GM12878 (cell line): ENCODE measurements at regions not wholly inside any gene's neighbourhood (a gene's known extent, or its start where the extent isn't known, plus 50 kb on each side); places are given as distances from the start of the nearest gene placed in this dataset.

Source experiments
- ATAC-seq: fragments of 200-7000 bp; cut with Tn5 transposase; 3 replicates; pipeline ENCODE4 v1.9.1; 2020; ENCODE audit warnings: mild to moderate bottlenecking, moderate library complexity
- BruUV-seq: library from RNA; stranded (reverse); fragments of 400-500 nt; replicated peaks from 2 replicates; lab custom pipeline; 2021; lab: Mats Ljungman, UMichigan
- CTCF ChIA-PET: fragments of 300-600 bp; sonication (Branson Sonifier 250); formaldehyde crosslinking; extraction: SDS; loops from one replicate; lab custom pipeline; 2021; ENCODE audit warnings: inconsistent platforms; lab: Yijun Ruan, JAX
- POLR2A ChIA-PET: fragments of 350-600 bp; formaldehyde crosslinking; extraction: SDS; loops from one replicate; lab custom pipeline; 2021; ENCODE audit warnings: inconsistent platforms; lab: Charles Lee
- RAD21 ChIA-PET: fragments of 300-600 bp; sonication (Branson Sonifier 250); formaldehyde crosslinking; loops from one replicate; lab custom pipeline; 2023; ENCODE audit warnings: antibody characterized with exemption; ENCODE audit not compliant: unreplicated experiment; lab: Charles Lee
- SMC1A ChIA-PET: fragments of 300-600 bp; sonication (Branson Sonifier 250); formaldehyde crosslinking; loops from one replicate; lab custom pipeline; 2023; ENCODE audit not compliant: unreplicated experiment, uncharacterized antibody; lab: Charles Lee
- DNase-seq: peaks from one replicate; pipeline ENCODE4 v3.0.0-alpha.2; 2011; ENCODE audit warnings: low read depth, low spot score
- FAIRE-seq: peaks from 3 replicates; lab custom pipeline; 2011; peaks lifted over from hg19 to GRCh38; lab: Jason Lieb, UNC
- H2AFZ ChIP-seq: 2 replicates; pipeline ENCODE4 v1.6.0; 2011; ENCODE audit warnings: low read depth, low read length, control low read depth; ENCODE audit not compliant: control insufficient read depth
- H3K27ac ChIP-seq: 2 replicates; pipeline ENCODE4 v1.5.1; 2011; ENCODE audit warnings: control low read depth; ENCODE audit not compliant: control insufficient read depth, insufficient read depth
- H3K27me3 ChIP-seq, 2 experiments: replicated peaks in 1 of 2; 2 replicates each; pipeline versions ENCODE4 v1.6.0 to v1.6.1; 2011; ENCODE audit warnings: low read length in 1 of 2; ENCODE audit not compliant: control insufficient read depth in 2 of 2, insufficient read depth in 2 of 2
- H3K36me3 ChIP-seq, 2 experiments: 2 replicates each; pipeline ENCODE4 v1.5.1; 2011; ENCODE audit warnings: low read length in 1 of 2; ENCODE audit not compliant: control insufficient read depth in 2 of 2, insufficient read depth in 2 of 2
- H3K4me1 ChIP-seq: 2 replicates; pipeline ENCODE4 v1.6.1; 2011; ENCODE audit warnings: mild to moderate bottlenecking, low read length, moderate library complexity, mixed read lengths; ENCODE audit not compliant: control insufficient read depth, insufficient read depth
- H3K4me2 ChIP-seq: 2 replicates; pipeline ENCODE4 v1.6.0; 2011; ENCODE audit warnings: control low read depth; ENCODE audit not compliant: control insufficient read depth, insufficient read depth
- H3K4me3 ChIP-seq: fragments of 200-600 bp; sonication (generic); 2 replicates; pipeline ENCODE4 v1.5.1; 2016
- H3K79me2 ChIP-seq: 2 replicates; pipeline ENCODE4 v1.6.0; 2011; ENCODE audit warnings: low read length; ENCODE audit not compliant: control insufficient read depth, insufficient read depth
- H3K9ac ChIP-seq: 2 replicates; pipeline ENCODE4 v1.8.0; 2011; ENCODE audit warnings: low read length, control low read depth, mixed read lengths; ENCODE audit not compliant: control insufficient read depth, insufficient read depth
- H3K9me3 ChIP-seq: replicated peaks from 3 replicates; pipeline ENCODE4 v1.5.1; 2011; ENCODE audit warnings: mild to moderate bottlenecking, low read length; ENCODE audit not compliant: control insufficient read depth, insufficient read depth
- H4K20me1 ChIP-seq: 2 replicates; pipeline ENCODE4 v1.6.0; 2011; ENCODE audit not compliant: control insufficient read depth, insufficient read depth
- CEBPB ChIP-seq, 2 experiments: fragments of 150-350 bp in 1 of 2; IDR thresholded peaks; 2 replicates each; pipeline ENCODE4 v1.6.1; 2012 to 2014; ENCODE audit warnings: low read depth in 2 of 2, low read length in 2 of 2, borderline replicate concordance in 1 of 2, inconsistent platforms in 1 of 2
- CHD2 ChIP-seq: IDR thresholded peaks from 2 replicates; pipeline ENCODE4 v1.6.1; 2011; ENCODE audit warnings: low read depth, low read length, improper control_type of control experiment, borderline replicate concordance
- CHD4 ChIP-seq: fragments of 200-600 bp; sonication (generic); IDR thresholded peaks from 2 replicates; pipeline ENCODE4 v1.6.1; 2016; ENCODE audit warnings: mild to moderate bottlenecking
- EGR1 ChIP-seq, 2 experiments: IDR thresholded peaks; 1 replicate in 1 of 2; 2 replicates in 1 of 2; pipeline ENCODE4 v1.6.1; 2011 to 2012; ENCODE audit warnings: low read depth in 2 of 2, low read length in 2 of 2, borderline replicate concordance in 1 of 2, mild to moderate bottlenecking in 1 of 2, moderate library complexity in 1 of 2
- HSF1 ChIP-seq: fragments of 150-350 bp; IDR thresholded peaks from 2 replicates; pipeline ENCODE4 v1.6.1; 2014; ENCODE audit warnings: mild to moderate bottlenecking, low read depth, low read length
- IRF3 ChIP-seq: fragments of 450-650 bp; IDR thresholded peaks from 2 replicates; pipeline ENCODE4 v1.6.1; 2014; ENCODE audit warnings: mild to moderate bottlenecking
- MAX ChIP-seq: IDR thresholded peaks from 2 replicates; pipeline ENCODE4 v1.6.1; 2012; ENCODE audit warnings: low read depth, low read length, improper control_type of control experiment
- MEF2A ChIP-seq: IDR thresholded peaks from 2 replicates; pipeline ENCODE4 v1.6.1; 2011; ENCODE audit warnings: low read depth, mild to moderate bottlenecking, low read length, moderate library complexity; ENCODE audit not compliant: insufficient read depth
- MXI1 ChIP-seq: fragments of 150-350 bp; IDR thresholded peaks from 2 replicates; pipeline ENCODE4 v1.6.1; 2011; ENCODE audit warnings: low read depth, mild to moderate bottlenecking, inconsistent platforms, low read length, improper control_type of control experiment
- NBN ChIP-seq: fragments of 450-650 bp; IDR thresholded peaks from 2 replicates; pipeline ENCODE4 v1.6.1; 2016
- NFYA ChIP-seq: IDR thresholded peaks from 2 replicates; pipeline ENCODE4 v1.6.1; 2011; ENCODE audit warnings: low read depth, mild to moderate bottlenecking, low read length, improper control_type of control experiment, borderline replicate concordance
- SMC3 ChIP-seq: IDR thresholded peaks from 2 replicates; pipeline ENCODE4 v1.6.1; 2011; ENCODE audit warnings: low read length, improper control_type of control experiment, borderline replicate concordance
- SPI1 ChIP-seq: IDR thresholded peaks from 2 replicates; pipeline ENCODE4 v1.6.1; 2011; ENCODE audit warnings: low read depth, mild to moderate bottlenecking, low read length, moderate library complexity, borderline replicate concordance; ENCODE audit not compliant: insufficient read depth
- SREBF2 ChIP-seq: IDR thresholded peaks from 2 replicates; pipeline ENCODE4 v1.6.1; 2012; ENCODE audit warnings: mild to moderate bottlenecking, low read length
- YBX1 ChIP-seq: fragments of 450-650 bp; IDR thresholded peaks from 2 replicates; pipeline ENCODE4 v1.6.1; 2016; ENCODE audit warnings: antibody characterized with exemption
- YY1 ChIP-seq: IDR thresholded peaks from 2 replicates; pipeline ENCODE4 v1.6.1; 2011; ENCODE audit warnings: low read depth, mild to moderate bottlenecking, low read length
- ZNF384 ChIP-seq: IDR thresholded peaks from 2 replicates; pipeline ENCODE4 v1.6.1; 2012; ENCODE audit warnings: low read depth, mild to moderate bottlenecking, low read length, improper control_type of control experiment, borderline replicate concordance
- WGBS: methylation state at CpG from one replicate; pipeline ENCODE4 v1.1.6; 2016; ENCODE audit warnings: low lambda C conversion rate; ENCODE audit not compliant: insufficient replicate concordance, insufficient coverage; ENCODE audit errors: missing lambda C conversion rate; 5-methylcytosine and 5-hydroxymethylcytosine counted together
- in situ Hi-C: fragments of 300-500 bp; cut with MboI; formaldehyde crosslinking; loops from 9 replicates; pipeline ENCODE4 v1.14.3; 2018; ENCODE audit warnings: mixed read lengths
- intact Hi-C: fragments of 100-400 bp; cut with micrococcal nuclease; formaldehyde crosslinking; loops from one replicate; pipeline ENCODE4 v1.14.2; 2022; ENCODE audit not compliant: unreplicated experiment
- TF ChIP-seq, protein P1 (sequence below): fragments of 450-650 bp; formaldehyde crosslinking; IDR thresholded peaks from 2 replicates; pipeline ENCODE4 v1.5.0; 2022; ENCODE audit warnings: mild to moderate bottlenecking, missing genetic modification characterization
- TF ChIP-seq, protein P2 (sequence below): fragments of 450-650 bp; IDR thresholded peaks from 2 replicates; pipeline ENCODE4 v1.6.1; 2016; ENCODE audit warnings: mild to moderate bottlenecking

GRCh38 chr13:50213526-50213925, 198.3 kb downstream of the KCNRG start:
- no peak for TF ChIP-seq MAX
- TF ChIP-seq NBN = no peak
- TF ChIP-seq NFYA = no peak
- TF ChIP-seq, protein P1, sequence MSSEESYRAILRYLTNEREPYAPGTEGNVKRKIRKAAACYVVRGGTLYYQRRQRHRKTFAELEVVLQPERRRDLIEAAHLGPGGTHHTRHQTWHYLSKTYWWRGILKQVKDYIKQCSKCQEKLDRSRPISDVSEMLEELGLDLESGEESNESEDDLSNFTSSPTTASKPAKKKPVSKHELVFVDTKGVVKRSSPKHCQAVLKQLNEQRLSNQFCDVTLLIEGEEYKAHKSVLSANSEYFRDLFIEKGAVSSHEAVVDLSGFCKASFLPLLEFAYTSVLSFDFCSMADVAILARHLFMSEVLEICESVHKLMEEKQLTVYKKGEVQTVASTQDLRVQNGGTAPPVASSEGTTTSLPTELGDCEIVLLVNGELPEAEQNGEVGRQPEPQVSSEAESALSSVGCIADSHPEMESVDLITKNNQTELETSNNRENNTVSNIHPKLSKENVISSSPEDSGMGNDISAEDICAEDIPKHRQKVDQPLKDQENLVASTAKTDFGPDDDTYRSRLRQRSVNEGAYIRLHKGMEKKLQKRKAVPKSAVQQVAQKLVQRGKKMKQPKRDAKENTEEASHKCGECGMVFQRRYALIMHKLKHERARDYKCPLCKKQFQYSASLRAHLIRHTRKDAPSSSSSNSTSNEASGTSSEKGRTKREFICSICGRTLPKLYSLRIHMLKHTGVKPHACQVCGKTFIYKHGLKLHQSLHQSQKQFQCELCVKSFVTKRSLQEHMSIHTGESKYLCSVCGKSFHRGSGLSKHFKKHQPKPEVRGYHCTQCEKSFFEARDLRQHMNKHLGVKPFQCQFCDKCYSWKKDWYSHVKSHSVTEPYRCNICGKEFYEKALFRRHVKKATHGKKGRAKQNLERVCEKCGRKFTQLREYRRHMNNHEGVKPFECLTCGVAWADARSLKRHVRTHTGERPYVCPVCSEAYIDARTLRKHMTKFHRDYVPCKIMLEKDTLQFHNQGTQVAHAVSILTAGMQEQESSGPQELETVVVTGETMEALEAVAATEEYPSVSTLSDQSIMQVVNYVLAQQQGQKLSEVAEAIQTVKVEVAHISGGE = no peak
- TF ChIP-seq CHD4 = no peak
- no peak for TF ChIP-seq CEBPB (IDR thresholded peaks at IDR 0.05; ENCODE audit: borderline replicate concordance in 1 of 2, low read depth in 2 of 2, low read length in 2 of 2)
- no peak for TF ChIP-seq YBX1
- no peak for TF ChIP-seq MEF2A
- TF ChIP-seq IRF3 = no peak
- no peak for TF ChIP-seq EGR1 (IDR thresholded peaks at IDR 0.05; ENCODE audit: borderline replicate concordance in 1 of 2, low read depth in 2 of 2, low read length in 2 of 2)
- TF ChIP-seq SMC3 = no peak
- no peak for TF ChIP-seq YY1
- TF ChIP-seq, protein P2, sequence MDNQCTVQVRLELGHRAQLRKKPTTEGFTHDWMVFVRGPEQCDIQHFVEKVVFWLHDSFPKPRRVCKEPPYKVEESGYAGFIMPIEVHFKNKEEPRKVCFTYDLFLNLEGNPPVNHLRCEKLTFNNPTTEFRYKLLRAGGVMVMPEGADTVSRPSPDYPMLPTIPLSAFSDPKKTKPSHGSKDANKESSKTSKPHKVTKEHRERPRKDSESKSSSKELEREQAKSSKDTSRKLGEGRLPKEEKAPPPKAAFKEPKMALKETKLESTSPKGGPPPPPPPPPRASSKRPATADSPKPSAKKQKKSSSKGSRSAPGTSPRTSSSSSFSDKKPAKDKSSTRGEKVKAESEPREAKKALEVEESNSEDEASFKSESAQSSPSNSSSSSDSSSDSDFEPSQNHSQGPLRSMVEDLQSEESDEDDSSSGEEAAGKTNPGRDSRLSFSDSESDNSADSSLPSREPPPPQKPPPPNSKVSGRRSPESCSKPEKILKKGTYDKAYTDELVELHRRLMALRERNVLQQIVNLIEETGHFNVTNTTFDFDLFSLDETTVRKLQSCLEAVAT = no peak
- TF ChIP-seq SREBF2 = no peak
- no peak for TF ChIP-seq ZNF384
- no peak for TF ChIP-seq MXI1
- TF ChIP-seq CHD2 = no peak
- TF ChIP-seq SPI1 = no peak
- TF ChIP-seq HSF1 = no peak
- Histone ChIP-seq H3K27ac (no peak overlapping the region), H3K4me3 (no peak overlapping the region), H3K27me3 (no peaks in the 10 kb centered on the region; a peak in 1 of 4 replicates), H2AFZ (no peak overlapping the region), H4K20me1 (no peaks in the 10 kb centered on the region), H3K9me3 (peaks cover 5% of the 10 kb centered on the region; the same call in 2 of the 3 replicates), H3K4me2 (no peak overlapping the region), H3K79me2 (no peaks in the 10 kb centered on the region), H3K9ac (no peak overlapping the region), H3K36me3 (no peaks in the 10 kb centered on the region), H3K4me1 (peaks cover 6% of the 10 kb centered on the region; the same call in 1 of the 2 replicates)
- CTCF ChIA-PET = no interaction called here
- no peak for FAIRE-seq
- in situ Hi-C loops = no loop called here
- no peak for DNase-seq
- BruUV-seq = no TSS peak
- SMC1A ChIA-PET = no interaction called here
- intact Hi-C loops = no loop called here
- no peak for ATAC-seq
- POLR2A ChIA-PET = no interaction called here
- WGBS = 0% methylated on average over 1 of the region's 1 CpG
- RAD21 ChIA-PET = no interaction called here
